ENCODE measurements at regions not wholly inside any gene's neighbourhood (a gene's known extent, or its start where the extent isn't known, plus 50 kb on each side); places are given as distances from the start of the nearest gene placed in this dataset.
"Not testable (repeated sequence)": the region's sequence is repeated elsewhere in the genome, so short reads cannot be mapped to it uniquely, and the experiment has no call there.

- no peak overlapping the region for H3K9ac ChIP-seq (ENCODE audit: low read depth, low read length)
- H3K9me3 ChIP-seq (ENCODE audit: control insufficient read depth, insufficient read depth, low read length) = 0 out of 2 replicates have a peak, but pooled peaks cover 4% of the 10 kb centered on the region
- H3K36me3 ChIP-seq (ENCODE audit: insufficient read depth, low read length) = no peaks in the 10 kb centered on the region
- H3K4me1 ChIP-seq (ENCODE audit: insufficient read depth, low read length) = peaks cover 6% of the 10 kb centered on the region; the same call in 1 of the 2 replicates
Measured at GRCh38 chr3:72279068-72279604, 494.2 kb upstream of the PROK2 start.

DNA sequence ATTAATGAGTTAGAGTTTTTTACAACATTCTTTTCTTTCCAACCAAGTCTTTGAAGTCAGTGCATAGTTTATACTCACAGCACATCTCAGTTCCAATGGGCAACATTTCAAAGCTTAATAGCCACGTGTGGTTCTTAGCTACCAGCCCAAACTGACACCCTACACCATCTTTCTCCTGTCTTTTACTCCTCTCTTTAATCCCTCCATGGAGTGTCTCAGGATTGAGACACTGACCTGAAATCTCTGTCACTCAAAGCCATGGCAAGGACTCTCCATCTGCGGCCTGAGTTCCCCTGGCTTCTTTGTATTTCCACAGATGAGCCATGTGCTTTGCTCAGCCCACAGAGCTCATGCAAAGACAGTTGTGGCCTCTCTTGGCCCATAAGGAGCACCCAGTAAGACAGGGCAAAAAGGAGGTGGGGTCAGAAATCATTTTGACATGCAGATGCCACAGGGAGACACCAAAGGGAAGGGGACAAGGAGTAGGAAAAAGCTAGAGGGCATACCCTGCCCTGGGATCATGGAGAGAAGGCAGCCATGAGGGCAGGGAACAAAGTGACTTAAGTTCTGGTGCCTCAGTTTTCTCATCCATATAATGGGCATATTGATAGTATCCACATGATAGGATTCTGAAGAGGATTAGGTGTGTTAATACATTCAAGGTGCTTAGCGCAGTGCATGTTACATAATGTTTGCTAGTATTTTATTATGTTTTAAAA is 493.6 kb upstream of the PROK2 start:
- Histone ChIP-seq H3K9ac (ENCODE audit: low read depth, low read length) (no peak overlapping the region), H3K9me3 (ENCODE audit: control insufficient read depth, insufficient read depth, low read length) (0 out of 2 replicates have a peak, but pooled peaks cover 4% of the 10 kb centered on the region), H3K4me1 (ENCODE audit: insufficient read depth, low read length) (peaks cover 12% of the 10 kb centered on the region; the same call in 1 of the 2 replicates), H3K36me3 (ENCODE audit: insufficient read depth, low read length) (no peaks in the 10 kb centered on the region)

- H3K9me3 ChIP-seq (ENCODE audit: control insufficient read depth, insufficient read depth, low read length) = 0 out of 2 replicates have a peak, but pooled peaks cover under 1% of the 10 kb centered on the region
- no peaks in the 10 kb centered on the region for H3K36me3 ChIP-seq (ENCODE audit: insufficient read depth, low read length)
- H3K4me1 ChIP-seq (ENCODE audit: insufficient read depth, low read length) = peaks cover 14% of the 10 kb centered on the region; the same call in 1 of the 2 replicates
- no peak overlapping the region for H3K9ac ChIP-seq (ENCODE audit: low read depth, low read length)
Measured at GRCh38 chr3:72277710-72278109, 492.8 kb upstream of the PROK2 start.

DNA sequence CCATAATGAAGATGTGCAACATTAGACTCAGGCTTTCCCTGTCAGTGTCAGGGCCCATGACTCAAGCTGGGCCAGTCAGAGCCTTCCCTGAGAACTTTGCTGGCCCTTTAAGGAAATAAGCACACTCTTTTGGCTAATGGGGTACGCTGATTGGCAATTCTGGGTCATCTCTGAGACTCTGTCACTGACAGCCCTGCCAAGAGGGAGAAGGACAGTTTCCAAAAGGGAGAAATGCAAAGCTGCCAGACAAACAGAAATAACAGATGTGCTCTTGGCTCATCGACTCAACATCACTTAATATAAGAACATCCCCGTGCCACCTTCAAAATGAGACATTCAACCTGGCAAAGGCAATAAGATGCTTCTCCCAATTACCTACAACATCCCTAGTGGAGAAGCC is 491.9 kb upstream of the PROK2 start:
- peaks cover 14% of the 10 kb centered on the region; the same call in 1 of the 2 replicates for H3K4me1 ChIP-seq (ENCODE audit: insufficient read depth, low read length)
- H3K9me3 ChIP-seq (ENCODE audit: control insufficient read depth, insufficient read depth, low read length) = no peaks in the 10 kb centered on the region
- H3K9ac ChIP-seq (ENCODE audit: low read depth, low read length) = no peak overlapping the region
- no peaks in the 10 kb centered on the region for H3K36me3 ChIP-seq (ENCODE audit: insufficient read depth, low read length)

GRCh38 chr3:72275331-72275751 is 490.4 kb upstream of the PROK2 start:
- H3K4me1 ChIP-seq (ENCODE audit: insufficient read depth, low read length) = peaks cover 14% of the 10 kb centered on the region; the same call in 1 of the 2 replicates
- H3K9me3 ChIP-seq (ENCODE audit: control insufficient read depth, insufficient read depth, low read length) = no peaks in the 10 kb centered on the region
- no peaks in the 10 kb centered on the region for H3K36me3 ChIP-seq (ENCODE audit: insufficient read depth, low read length)
- no peak overlapping the region for H3K9ac ChIP-seq (ENCODE audit: low read depth, low read length)

DNA sequence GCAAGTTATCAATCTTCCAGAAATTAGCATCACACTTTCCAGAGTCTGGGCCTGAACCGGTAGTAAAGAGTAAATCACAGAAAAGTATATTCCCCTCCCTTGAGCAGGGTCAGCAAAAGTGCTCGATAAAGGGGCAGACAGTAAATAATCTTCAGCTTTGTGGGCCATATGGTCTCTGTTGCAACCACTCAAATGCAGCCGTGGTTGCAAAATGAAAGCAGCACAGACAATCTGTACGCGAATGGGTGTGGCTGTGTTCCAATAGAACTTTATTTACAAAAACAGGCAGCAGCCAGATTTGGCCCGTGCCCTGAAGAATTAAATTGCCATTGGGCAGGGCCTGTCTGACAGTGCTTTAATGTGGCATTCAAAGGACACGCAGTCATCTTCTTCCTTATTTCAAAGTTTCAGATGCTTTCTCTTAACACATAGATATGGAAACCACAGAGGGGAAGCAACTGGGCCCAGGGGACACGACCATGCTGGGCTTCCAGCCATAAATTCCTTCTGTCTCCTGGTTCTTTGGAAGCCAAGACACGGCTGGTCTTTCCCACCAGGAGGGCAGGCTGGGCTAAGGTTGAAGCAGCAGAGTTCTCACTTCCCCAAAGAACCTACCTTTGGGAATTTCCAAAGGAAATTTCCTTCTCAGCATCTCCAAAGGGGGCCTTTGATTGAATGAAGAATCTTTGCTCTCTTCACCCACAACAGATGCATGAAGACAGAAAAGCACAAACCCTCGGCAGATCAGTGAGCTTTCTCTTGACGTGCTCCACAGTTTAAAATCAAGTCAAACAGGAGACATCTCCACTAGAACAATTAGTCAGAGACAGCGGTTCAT is 489.8 kb upstream of the PROK2 start:
- peaks cover 16% of the 10 kb centered on the region; the same call in 1 of the 2 replicates for H3K4me1 ChIP-seq (ENCODE audit: insufficient read depth, low read length)
- H3K9ac ChIP-seq (ENCODE audit: low read depth, low read length) = no peak overlapping the region
- no peaks in the 10 kb centered on the region for H3K9me3 ChIP-seq (ENCODE audit: control insufficient read depth, insufficient read depth, low read length)
- H3K36me3 ChIP-seq (ENCODE audit: insufficient read depth, low read length) = no peaks in the 10 kb centered on the region

- Histone ChIP-seq H3K36me3 (ENCODE audit: insufficient read depth, low read length) (no peaks in the 10 kb centered on the region), H3K9ac (ENCODE audit: low read depth, low read length) (no peak overlapping the region), H3K4me1 (ENCODE audit: insufficient read depth, low read length) (peaks cover 21% of the 10 kb centered on the region; the same call in 1 of the 2 replicates), H3K9me3 (ENCODE audit: control insufficient read depth, insufficient read depth, low read length) (no peaks in the 10 kb centered on the region)
Measured at GRCh38 chr3:72273615-72274014, 488.7 kb upstream of the PROK2 start.

- Histone ChIP-seq H3K36me3 (ENCODE audit: insufficient read depth, low read length) (no peaks in the 10 kb centered on the region), H3K9me3 (ENCODE audit: control insufficient read depth, insufficient read depth, low read length) (no peaks in the 10 kb centered on the region), H3K4me1 (ENCODE audit: insufficient read depth, low read length) (peaks cover 21% of the 10 kb centered on the region; the same call in 1 of the 2 replicates), H3K9ac (ENCODE audit: low read depth, low read length) (no peak overlapping the region)
Measured at GRCh38 chr3:72272356-72272755, 487.4 kb upstream of the PROK2 start.

DNA sequence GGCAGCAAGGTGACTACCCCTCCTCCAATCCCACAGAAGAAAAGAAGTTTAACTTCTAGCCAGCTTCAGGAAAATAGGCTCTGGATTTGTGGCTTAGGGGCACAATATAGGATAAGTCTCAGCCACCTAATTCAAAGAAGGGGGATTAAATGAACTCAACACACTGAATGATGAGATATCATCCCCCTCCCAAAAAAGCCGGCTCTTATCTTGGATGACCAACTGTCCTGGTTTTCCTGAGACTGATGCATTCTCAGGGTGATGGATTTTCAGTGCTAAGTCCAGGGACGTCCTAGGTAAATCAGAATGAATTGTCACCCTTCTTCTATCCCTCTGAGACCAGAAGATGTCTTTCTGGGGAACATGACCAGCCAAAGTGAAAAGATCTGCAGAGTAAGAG is 487.0 kb upstream of the PROK2 start:
- H3K9ac ChIP-seq (ENCODE audit: low read depth, low read length) = no peak overlapping the region
- H3K36me3 ChIP-seq (ENCODE audit: insufficient read depth, low read length) = no peaks in the 10 kb centered on the region
- H3K4me1 ChIP-seq (ENCODE audit: insufficient read depth, low read length) = peaks cover 21% of the 10 kb centered on the region; the same call in 1 of the 2 replicates

GRCh38 chr3:72271216-72271615 is 486.3 kb upstream of the PROK2 start:
- H3K36me3 ChIP-seq (ENCODE audit: insufficient read depth, low read length) = no peaks in the 10 kb centered on the region
- H3K9ac ChIP-seq (ENCODE audit: low read depth, low read length) = no peak overlapping the region
- H3K4me1 ChIP-seq (ENCODE audit: insufficient read depth, low read length) = peaks cover 21% of the 10 kb centered on the region; the same call in 1 of the 2 replicates
- H3K9me3 ChIP-seq (ENCODE audit: control insufficient read depth, insufficient read depth, low read length) = no peaks in the 10 kb centered on the region

More for the DNA sequence above, 487.0 kb upstream of the PROK2 start:
- no peaks in the 10 kb centered on the region for H3K9me3 ChIP-seq (ENCODE audit: control insufficient read depth, insufficient read depth, low read length)

- Histone ChIP-seq H3K4me1 (ENCODE audit: insufficient read depth, low read length) (peaks cover 21% of the 10 kb centered on the region; the same call in 1 of the 2 replicates), H3K9ac (ENCODE audit: low read depth, low read length) (no peak overlapping the region), H3K36me3 (ENCODE audit: insufficient read depth, low read length) (no peaks in the 10 kb centered on the region), H3K9me3 (ENCODE audit: control insufficient read depth, insufficient read depth, low read length) (no peaks in the 10 kb centered on the region)
Measured at GRCh38 chr3:72270730-72271129, 485.8 kb upstream of the PROK2 start.

DNA sequence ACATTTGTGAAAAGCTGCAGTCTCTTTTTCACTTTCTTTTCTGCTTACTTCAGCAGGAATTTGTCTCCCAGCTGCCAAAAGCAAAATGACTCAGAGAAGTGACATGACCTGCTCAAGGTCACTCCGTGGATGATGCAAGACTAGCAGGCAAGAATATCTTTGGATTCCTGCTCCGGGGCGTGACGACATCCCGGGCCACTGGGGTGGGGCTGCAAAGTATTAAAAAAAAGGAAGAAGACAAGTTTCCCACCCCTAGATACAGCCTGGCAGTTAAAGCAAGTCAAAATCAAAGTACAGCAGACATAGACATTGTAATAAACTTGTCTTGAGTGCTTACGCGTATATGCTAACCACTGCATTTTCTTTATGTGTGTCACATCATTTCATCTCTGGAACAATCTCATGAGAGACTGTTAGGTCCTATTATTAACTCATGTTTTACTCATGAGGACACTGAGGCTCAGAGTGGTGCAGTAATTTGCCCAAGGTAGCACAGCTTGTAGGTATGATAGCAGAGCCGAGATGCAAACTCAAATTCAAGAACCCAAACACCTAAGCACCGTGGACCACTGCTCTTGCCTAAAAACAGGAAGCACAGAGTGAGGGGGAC is 485.2 kb upstream of the PROK2 start:
- peaks cover 21% of the 10 kb centered on the region; the same call in 1 of the 2 replicates for H3K4me1 ChIP-seq (ENCODE audit: insufficient read depth, low read length)
- H3K9me3 ChIP-seq (ENCODE audit: control insufficient read depth, insufficient read depth, low read length) = no peaks in the 10 kb centered on the region
- H3K36me3 ChIP-seq (ENCODE audit: insufficient read depth, low read length) = no peaks in the 10 kb centered on the region
- no peak overlapping the region for H3K9ac ChIP-seq (ENCODE audit: low read depth, low read length)

GRCh38 chr3:72269475-72269874 is 484.5 kb upstream of the PROK2 start:
- Histone ChIP-seq H3K9ac (ENCODE audit: low read depth, low read length) (no peak overlapping the region), H3K9me3 (ENCODE audit: control insufficient read depth, insufficient read depth, low read length) (no peaks in the 10 kb centered on the region), H3K4me1 (ENCODE audit: insufficient read depth, low read length) (peaks cover 19% of the 10 kb centered on the region; the same call in 1 of the 2 replicates), H3K36me3 (ENCODE audit: insufficient read depth, low read length) (no peaks in the 10 kb centered on the region)

- not testable (repeated sequence) for H3K9me3 ChIP-seq (ENCODE audit: control insufficient read depth, insufficient read depth, low read length); H3K4me1 ChIP-seq (ENCODE audit: insufficient read depth, low read length); H3K9ac ChIP-seq (ENCODE audit: low read depth, low read length); H3K36me3 ChIP-seq (ENCODE audit: insufficient read depth, low read length)
Measured at GRCh38 chr3:72266921-72267524, 482.1 kb upstream of the PROK2 start.
